Right atrium auricular region (tissue), 2 donors: ENCODE measurements at regions not wholly inside any gene's neighbourhood (a gene's known extent, or its start where the extent isn't known, plus 50 kb on each side); places are given as distances from the start of the nearest gene placed in this dataset.
"Not testable (repeated sequence)": the region's sequence is repeated elsewhere in the genome, so short reads cannot be mapped to it uniquely, and the experiment has no call there.

Experiments used
- DNase-seq: peaks from one replicate; pipeline ENCODE4 v3.0.0-alpha.2; 2019; ENCODE audit warnings: low spot score
- H3K27ac ChIP-seq, 2 donors: fragments of 200-600 bp; sonication (generic); 1 replicate in 1 of 2; 2 replicates in 1 of 2; pipeline ENCODE4 v1.5.1; 2016 to 2019
- H3K27me3 ChIP-seq, 2 donors: fragments of 200-600 bp; sonication (generic); one replicate each; pipeline versions ENCODE4 v1.5.1 to v1.6.0; 2017 to 2019
- H3K36me3 ChIP-seq: fragments of 200-600 bp; sonication (generic); one replicate; pipeline ENCODE4 v1.5.1; 2016
- H3K4me1 ChIP-seq, 2 donors: fragments of 200-600 bp; sonication (generic); one replicate each; pipeline versions ENCODE4 v1.5.1 to v1.6.0; 2017 to 2019
- H3K4me3 ChIP-seq, 2 donors: fragments of 200-600 bp; sonication (generic); 1 replicate in 1 of 2; 2 replicates in 1 of 2; pipeline ENCODE4 v1.5.1; 2017 to 2019; ENCODE audit warnings: mild to moderate bottlenecking in 1 of 2, moderate library complexity in 1 of 2
- H3K9me3 ChIP-seq, 2 donors: fragments of 200-600 bp; sonication (generic); one replicate each; pipeline ENCODE4 v1.5.1; 2019
- CTCF ChIP-seq, 2 donors: fragments of 200-600 bp; sonication (generic); IDR thresholded peaks; one replicate each; pipeline ENCODE4 v1.5.1; 2019; ENCODE audit warnings: antibody characterized with exemption in 2 of 2

- no peak for DNase-seq
- Histone ChIP-seq H3K4me3 (no peak overlapping the region), H3K4me1 (no peaks in the 10 kb centered on the region), H3K9me3 (peaks cover 0 to 8% of the 10 kb centered on the region in 2 donors), H3K36me3 (no peaks in the 10 kb centered on the region), H3K27ac (no peak overlapping the region), H3K27me3 (no peaks in the 10 kb centered on the region)
- no peak for TF ChIP-seq CTCF (IDR thresholded peaks at IDR 0.05)
Observed at GRCh38 chr1:181971424-181971823, 90.1 kb downstream of the ZNF648 start.

GRCh38 chr1:181969902-181970301 is 91.6 kb downstream of the ZNF648 start:
- no peak for TF ChIP-seq CTCF (IDR thresholded peaks at IDR 0.05)
- Histone ChIP-seq H3K27me3 (no peaks in the 10 kb centered on the region), H3K9me3 (no peaks in the 10 kb centered on the region)

GRCh38 chr1:181954696-181955095 is 106.8 kb downstream of the ZNF648 start:
- peaks cover 3 to 14% of the 10 kb centered on the region in 2 donors for H3K9me3 ChIP-seq
- H3K36me3 ChIP-seq, H3K27ac ChIP-seq, H3K27me3 ChIP-seq, H3K4me3 ChIP-seq, H3K4me1 ChIP-seq, DNase-seq: not testable (repeated sequence)

More at GRCh38 chr1:181969902-181970301, 91.6 kb downstream of the ZNF648 start:
- H3K27ac ChIP-seq, result no peak overlapping the region
- H3K4me1 ChIP-seq, result no peaks in the 10 kb centered on the region
- DNase-seq, result no peak
- H3K4me3 ChIP-seq, result no peak overlapping the region
- no peaks in the 10 kb centered on the region for H3K36me3 ChIP-seq

- not testable (repeated sequence) for H3K27ac ChIP-seq, H3K36me3 ChIP-seq, H3K4me3 ChIP-seq, H3K4me1 ChIP-seq, H3K27me3 ChIP-seq, DNase-seq
- H3K9me3 ChIP-seq, result peaks cover 3 to 14% of the 10 kb centered on the region in 2 donors
Observed at GRCh38 chr1:181954178-181954577, 107.3 kb downstream of the ZNF648 start.

GRCh38 chr1:181953596-181953995 is 107.9 kb downstream of the ZNF648 start:
- H3K27ac ChIP-seq, result no peak overlapping the region
- TF ChIP-seq CTCF (IDR thresholded peaks at IDR 0.05), result no peak
- no peak for DNase-seq
- no peak overlapping the region for H3K4me3 ChIP-seq
- no peaks in the 10 kb centered on the region for H3K36me3 ChIP-seq
- H3K27me3 ChIP-seq, result no peaks in the 10 kb centered on the region
- peaks cover 0 to 14% of the 10 kb centered on the region in 2 donors for H3K9me3 ChIP-seq
- no peaks in the 10 kb centered on the region for H3K4me1 ChIP-seq

- no peak overlapping the region for H3K27ac ChIP-seq
- no peak for TF ChIP-seq CTCF (IDR thresholded peaks at IDR 0.05)
- no peak for DNase-seq
- no peaks in the 10 kb centered on the region for H3K4me1 ChIP-seq
- H3K27me3 ChIP-seq, result no peaks in the 10 kb centered on the region
- no peaks in the 10 kb centered on the region for H3K36me3 ChIP-seq
- no peak overlapping the region for H3K4me3 ChIP-seq
- H3K9me3 ChIP-seq, result peaks cover 0 to 5% of the 10 kb centered on the region in 2 donors
Observed at GRCh38 chr1:181951213-181951612, 110.3 kb downstream of the ZNF648 start.

- H3K9me3 ChIP-seq, result peaks cover 0 to 9% of the 10 kb centered on the region in 2 donors
Observed at GRCh38 chr1:181949500-181949899, 112.0 kb downstream of the ZNF648 start.

More at GRCh38 chr1:181949500-181949899, 112.0 kb downstream of the ZNF648 start:
- Histone ChIP-seq H3K27me3 (no peaks in the 10 kb centered on the region), H3K36me3 (no peaks in the 10 kb centered on the region), H3K27ac (no peak overlapping the region), H3K4me1 (no peaks in the 10 kb centered on the region), H3K4me3 (no peak overlapping the region)
- DNase-seq, result no peak
- TF ChIP-seq CTCF (IDR thresholded peaks at IDR 0.05), result no peak
